IMR-90 (cell line): ENCODE measurements at regions not wholly inside any gene's neighbourhood (a gene's known extent, or its start where the extent isn't known, plus 50 kb on each side); places are given as distances from the start of the nearest gene placed in this dataset.

Experiments used
- ATAC-seq: fragments of 200-7000 bp; cut with Tn5 transposase; 2 replicates; pipeline ENCODE4 v1.9.1; 2020; ENCODE audit warnings: low read depth, mild to moderate bottlenecking, moderate library complexity
- BruUV-seq: library from RNA; stranded (reverse); fragments of 400-500 nt; replicated peaks from 2 replicates; lab custom pipeline; 2021; lab: Mats Ljungman, UMichigan
- CTCF ChIA-PET: fragments of 300-600 bp; formaldehyde crosslinking; extraction: SDS; loops from one replicate; lab custom pipeline; 2021; ENCODE audit warnings: antibody characterized with exemption; lab: Yijun Ruan, JAX
- POLR2A ChIA-PET: fragments of 300-600 bp; sonication (Branson Sonifier 250); formaldehyde crosslinking; loops from one replicate; lab custom pipeline; 2022; ENCODE audit warnings: antibody characterized with exemption; ENCODE audit not compliant: unreplicated experiment; lab: Charles Lee
- DNase-seq: peaks from one replicate; pipeline ENCODE4 v3.0.0; 2013
- H2AFZ ChIP-seq: replicated peaks from 2 replicates; pipeline ENCODE3; 2013; ENCODE audit warnings: low read length, mild to moderate bottlenecking; ENCODE audit not compliant: poor library complexity
- H2AK5ac ChIP-seq: 2 replicates; pipeline ENCODE4 v1.6.1; 2013; ENCODE audit warnings: low read depth, low read length, inconsistent platforms
- H2AK9ac ChIP-seq: replicated peaks from 2 replicates; pipeline ENCODE3; 2013; ENCODE audit warnings: mild to moderate bottlenecking, low read depth, low read length, moderate library complexity; ENCODE audit not compliant: poor library complexity
- H2BK120ac ChIP-seq: 2 replicates; pipeline ENCODE4 v1.6.1; 2013; ENCODE audit warnings: low read depth, low read length, inconsistent platforms
- H2BK15ac ChIP-seq: 3 replicates; pipeline ENCODE4 v1.6.1; 2013; ENCODE audit warnings: low read depth, low read length, inconsistent platforms
- H2BK20ac ChIP-seq: 2 replicates; pipeline ENCODE4 v1.6.1; 2013; ENCODE audit warnings: low read depth, mild to moderate bottlenecking, inconsistent platforms, low read length, moderate library complexity
- H2BK5ac ChIP-seq: 2 replicates; pipeline ENCODE4 v1.6.1; 2013; ENCODE audit warnings: mild to moderate bottlenecking, low read depth, low read length, inconsistent platforms; ENCODE audit not compliant: poor library complexity, severe bottlenecking
- H3K14ac ChIP-seq: replicated peaks from 2 replicates; pipeline ENCODE4 v1.6.1; 2013; ENCODE audit warnings: low read depth, low read length, inconsistent platforms
- H3K18ac ChIP-seq: 2 replicates; pipeline ENCODE4 v1.6.1; 2013; ENCODE audit warnings: low read depth, low read length, control low read depth
- H3K23ac ChIP-seq: 2 replicates; pipeline ENCODE4 v1.6.1; 2013; ENCODE audit warnings: low read depth, low read length, inconsistent platforms
- H3K27ac ChIP-seq: 2 replicates; pipeline ENCODE4 v1.5.1; 2013; ENCODE audit warnings: mild to moderate bottlenecking, control low read depth, low read length; ENCODE audit not compliant: insufficient read depth
- H3K27me3 ChIP-seq: 2 replicates; pipeline ENCODE4 v1.6.1; 2013; ENCODE audit warnings: low read length; ENCODE audit not compliant: control insufficient read depth, insufficient read depth
- H3K36me3 ChIP-seq: 2 replicates; pipeline ENCODE4 v1.6.1; 2013; ENCODE audit warnings: low read length, mixed read lengths; ENCODE audit not compliant: control insufficient read depth, insufficient read depth
- H3K4ac ChIP-seq: 2 replicates; pipeline ENCODE4 v1.6.1; 2013; ENCODE audit warnings: low read depth, low read length, inconsistent platforms
- H3K4me1 ChIP-seq: 2 replicates; pipeline ENCODE4 v1.6.1; 2013; ENCODE audit warnings: low read length, mixed read lengths; ENCODE audit not compliant: control insufficient read depth, insufficient read depth
- H3K4me2 ChIP-seq: 2 replicates; pipeline ENCODE4 v1.6.1; 2013; ENCODE audit warnings: low read depth, mild to moderate bottlenecking, control low read depth, low read length, moderate library complexity
- H3K4me3 ChIP-seq: 2 replicates; pipeline ENCODE4 v1.5.1; 2013; ENCODE audit warnings: low read depth, mild to moderate bottlenecking, control low read depth, low read length, moderate library complexity; ENCODE audit not compliant: insufficient read depth
- H3K56ac ChIP-seq: 2 replicates; pipeline ENCODE4 v1.6.1; 2013; ENCODE audit warnings: low read length, inconsistent platforms; ENCODE audit not compliant: insufficient read depth; ENCODE audit errors: extremely low read depth
- H3K79me1 ChIP-seq, 2 experiments: 2 replicates each; pipeline ENCODE4 v1.6.1; 2013; ENCODE audit warnings: low read length in 2 of 2, inconsistent platforms in 1 of 2, low read depth in 1 of 2
- H3K9ac ChIP-seq: 2 replicates; pipeline ENCODE4 v1.6.1; 2013; ENCODE audit warnings: low read depth, low read length, control low read depth
- H3K9me1 ChIP-seq: 2 replicates; pipeline ENCODE4 v1.6.1; 2013; ENCODE audit warnings: low read length, inconsistent platforms; ENCODE audit not compliant: insufficient read depth
- H3K9me3 ChIP-seq: 2 replicates; pipeline ENCODE4 v1.6.1; 2013; ENCODE audit warnings: low read length; ENCODE audit not compliant: control insufficient read depth, insufficient read depth
- H4K20me1 ChIP-seq: 2 replicates; pipeline ENCODE4 v1.6.1; 2013; ENCODE audit warnings: low read length, inconsistent platforms; ENCODE audit not compliant: insufficient read depth
- H4K5ac ChIP-seq: 2 replicates; pipeline ENCODE4 v1.6.1; 2013; ENCODE audit warnings: mild to moderate bottlenecking, low read depth, low read length, control low read depth
- H4K8ac ChIP-seq, 2 experiments: 2 replicates each; pipeline ENCODE4 v1.6.1; 2013; ENCODE audit warnings: low read depth in 2 of 2, low read length in 2 of 2, control low read depth in 1 of 2, inconsistent platforms in 1 of 2
- H4K91ac ChIP-seq: 2 replicates; pipeline ENCODE4 v1.6.1; 2013; ENCODE audit warnings: low read depth, low read length, inconsistent platforms; ENCODE audit not compliant: insufficient read depth
- BHLHE40 ChIP-seq: fragments of 150-350 bp; IDR thresholded peaks from 2 replicates; pipeline ENCODE4 v1.6.1; 2016; ENCODE audit warnings: mild to moderate bottlenecking, low read depth, low read length
- CEBPB ChIP-seq: IDR thresholded peaks from 2 replicates; pipeline ENCODE4 v1.6.1; 2012; ENCODE audit warnings: low read depth, low read length, improper control_type of control experiment
- CTCF ChIP-seq: conservative IDR thresholded peaks from 2 replicates; pipeline ENCODE4 v1.5.1; 2012; ENCODE audit warnings: mild to moderate bottlenecking, low read depth, low read length, improper control_type of control experiment
- ELK1 ChIP-seq: fragments of 150-350 bp; IDR thresholded peaks from 2 replicates; pipeline ENCODE4 v1.6.1; 2016; ENCODE audit warnings: low read depth, mild to moderate bottlenecking, low read length, moderate library complexity, borderline replicate concordance
- FOS ChIP-seq: fragments of 150-350 bp; IDR thresholded peaks from 2 replicates; pipeline ENCODE4 v1.6.1; 2016; ENCODE audit warnings: low read depth, low read length
- MAFK ChIP-seq: IDR thresholded peaks from 2 replicates; pipeline ENCODE4 v1.6.1; 2012; ENCODE audit warnings: low read depth, low read length, improper control_type of control experiment
- MAZ ChIP-seq: IDR thresholded peaks from 2 replicates; pipeline ENCODE4 v1.6.1; 2012; ENCODE audit warnings: low read depth, mild to moderate bottlenecking, low read length, improper control_type of control experiment, moderate library complexity, borderline replicate concordance
- MXI1 ChIP-seq: IDR thresholded peaks from 2 replicates; pipeline ENCODE4 v1.6.1; 2012; ENCODE audit warnings: low read depth, mild to moderate bottlenecking, low read length, moderate library complexity, borderline replicate concordance
- NFE2L2 ChIP-seq: fragments of 150-350 bp; IDR thresholded peaks from 2 replicates; pipeline ENCODE4 v1.6.1; 2016; ENCODE audit warnings: low read depth, mild to moderate bottlenecking, low read length
- POLR2A ChIP-seq: IDR thresholded peaks from 2 replicates; pipeline ENCODE4 v1.6.1; 2012; ENCODE audit warnings: mild to moderate bottlenecking, low read depth, low read length
- RAD21 ChIP-seq: IDR thresholded peaks from 2 replicates; pipeline ENCODE4 v1.6.1; 2012; ENCODE audit warnings: low read length, improper control_type of control experiment
- RFX5 ChIP-seq: IDR thresholded peaks from 2 replicates; pipeline ENCODE4 v1.8.0; 2012; ENCODE audit warnings: low read depth, mild to moderate bottlenecking, low read length, moderate library complexity
- SMC3 ChIP-seq: fragments of 150-350 bp; IDR thresholded peaks from 2 replicates; pipeline ENCODE4 v1.6.1; 2016; ENCODE audit warnings: low read depth, mild to moderate bottlenecking, antibody characterized with exemption, low read length, moderate library complexity
- USF2 ChIP-seq: fragments of 150-350 bp; IDR thresholded peaks from 2 replicates; pipeline ENCODE4 v1.6.1; 2017; ENCODE audit warnings: mild to moderate bottlenecking, antibody characterized with exemption, low read length, low read depth
- WGBS, 2 experiments: methylation state at CpG; one replicate each; pipeline versions ENCODE4 v1.1.5 to v1.1.7; 2013; ENCODE audit warnings: missing lambda C conversion rate in 2 of 2; ENCODE audit not compliant: insufficient read length in 1 of 2; ENCODE audit errors: extremely low coverage in 2 of 2; 5-methylcytosine and 5-hydroxymethylcytosine counted together
- dilution Hi-C: fragments of 300-500 bp; cut with HindIII; formaldehyde crosslinking; loops from one replicate; pipeline ENCODE4 v1.14.3; 2018; ENCODE audit warnings: low sequenced_read_pairs; ENCODE audit not compliant: unreplicated experiment
- in situ Hi-C: fragments of 300-500 bp; cut with MboI; formaldehyde crosslinking; loops from 3 replicates; pipeline ENCODE4 v1.14.3; 2019; ENCODE audit warnings: low sequenced_read_pairs, inconsistent platforms, mixed read lengths
- intact Hi-C: fragments of 100-400 bp; cut with micrococcal nuclease; formaldehyde crosslinking; loops from 2 replicates; pipeline ENCODE4 v1.10.0; 2022

GRCh38 chr1:47549532-47549931 is 111.7 kb downstream of the FOXD2 start:
- no peak overlapping the region for H3K14ac ChIP-seq
- no peak overlapping the region for H3K9ac ChIP-seq
- no peak for DNase-seq
- no peak overlapping the region for H2BK5ac ChIP-seq
- BruUV-seq = no TSS peak
- ChIA-PET CTCF (no interaction called here), POLR2A (no interaction called here)
- H3K56ac ChIP-seq = no peak overlapping the region
- no peak overlapping the region for H3K4me2 ChIP-seq
- H3K4me1 ChIP-seq = no peaks in the 10 kb centered on the region
- no peak overlapping the region for H4K8ac ChIP-seq
- H2AFZ ChIP-seq = no peak overlapping the region
- dilution Hi-C loops (no loop called here), intact Hi-C loops (no loop called here), in situ Hi-C loops (no loop called here)
- H3K18ac ChIP-seq = no peak overlapping the region
- no peak for ATAC-seq
- H3K9me3 ChIP-seq = no peaks in the 10 kb centered on the region
- no CpG with 5 or more reads among the region's 2 CpGs for WGBS, 2 experiments
- no peak overlapping the region for H2BK15ac ChIP-seq
- no peak overlapping the region for H3K4me3 ChIP-seq
- H3K27ac ChIP-seq = no peak overlapping the region
- TF ChIP-seq CEBPB (no peak), FOS (no peak), BHLHE40 (no peak), POLR2A (no peak), ELK1 (no peak), MAZ (no peak), NFE2L2 (no peak), RAD21 (no peak), RFX5 (no peak), USF2 (no peak), CTCF (no peak), MAFK (no peak), MXI1 (no peak), SMC3 (no peak)
- no peak overlapping the region for H2AK9ac ChIP-seq
- no peak overlapping the region for H3K23ac ChIP-seq
- no peaks in the 10 kb centered on the region for H3K79me1 ChIP-seq
- H2BK120ac ChIP-seq = no peak overlapping the region
- no peaks in the 10 kb centered on the region for H3K9me1 ChIP-seq
- no peaks in the 10 kb centered on the region for H4K20me1 ChIP-seq
- no peak overlapping the region for H4K91ac ChIP-seq
- H2AK5ac ChIP-seq = no peak overlapping the region
- H3K36me3 ChIP-seq = no peaks in the 10 kb centered on the region
- H3K27me3 ChIP-seq = peaks cover 4% of the 10 kb centered on the region; the same call in 1 of the 2 replicates
- H4K5ac ChIP-seq = no peak overlapping the region
- no peak overlapping the region for H2BK20ac ChIP-seq
- no peak overlapping the region for H3K4ac ChIP-seq
